ENCODE measurements at regions not wholly inside any gene's neighbourhood (a gene's known extent, or its start where the extent isn't known, plus 50 kb on each side); places are given as distances from the start of the nearest gene placed in this dataset.

- TF ChIP-seq CTCF (conservative IDR thresholded peaks at IDR 0.05) (no peak), ZFX (IDR thresholded peaks at IDR 0.05) (no peak)
These were observed 757.7 kb upstream of the CHD1 start for GRCh38 chr5:99686538-99686937.

Data from C4-2B (cell line).